GM12875 (cell line): ENCODE measurements at regions not wholly inside any gene's neighbourhood (a gene's known extent, or its start where the extent isn't known, plus 50 kb on each side); places are given as distances from the start of the nearest gene placed in this dataset.

Experiments
- H3K4me3 ChIP-seq: one replicate; pipeline ENCODE4 v1.5.1; 2011; ENCODE audit warnings: low read depth, low read length, control low read depth
- CTCF ChIP-seq: IDR thresholded peaks from 2 replicates; pipeline ENCODE4 v1.5.1; 2011; ENCODE audit warnings: low read depth, mild to moderate bottlenecking, control low read depth, inconsistent platforms, low read length, moderate library complexity, borderline replicate concordance; ENCODE audit not compliant: insufficient read depth

- no peak for TF ChIP-seq CTCF
These were observed 958.5 kb downstream of the DTWD2 start for GRCh38 chr5:118029807-118030206.

GRCh38 chr5:118022062-118022461 lies 966.3 kb downstream of the DTWD2 start:
- no peak for TF ChIP-seq CTCF
- H3K4me3 ChIP-seq: no peak overlapping the region

More at GRCh38 chr5:118029807-118030206, 958.5 kb downstream of the DTWD2 start:
- H3K4me3 ChIP-seq: no peak overlapping the region

GRCh38 chr5:118017536-118017935 lies 970.8 kb downstream of the DTWD2 start:
- TF ChIP-seq CTCF: no peak

GRCh38 chr5:118016396-118016795 lies 972.0 kb downstream of the DTWD2 start:
- TF ChIP-seq CTCF: no peak
- H3K4me3 ChIP-seq: no peak overlapping the region

More at GRCh38 chr5:118017536-118017935, 970.8 kb downstream of the DTWD2 start:
- no peak overlapping the region for H3K4me3 ChIP-seq

- TF ChIP-seq CTCF: no peak
- no peak overlapping the region for H3K4me3 ChIP-seq
These were observed 972.8 kb downstream of the DTWD2 start for GRCh38 chr5:118015511-118015910.

GRCh38 chr5:118009741-118010297 lies 978.5 kb downstream of the DTWD2 start:
- TF ChIP-seq CTCF: no peak
- no peak overlapping the region for H3K4me3 ChIP-seq

- no peak overlapping the region for H3K4me3 ChIP-seq
- no peak for TF ChIP-seq CTCF
These were observed 979.6 kb downstream of the DTWD2 start for GRCh38 chr5:118008779-118009178.
